HG03039 (cell line): ENCODE measurements at regions not wholly inside any gene's neighbourhood (a gene's known extent, or its start where the extent isn't known, plus 50 kb on each side); places are given as distances from the start of the nearest gene placed in this dataset.

Experiments
- ATAC-seq: cut with Tn5 transposase; IDR thresholded peaks from one replicate; pipeline ENCODE4 v1.9.1; 2021; ENCODE audit warnings: mild to moderate bottlenecking, moderate library complexity; ENCODE audit not compliant: unreplicated experiment

DNA sequence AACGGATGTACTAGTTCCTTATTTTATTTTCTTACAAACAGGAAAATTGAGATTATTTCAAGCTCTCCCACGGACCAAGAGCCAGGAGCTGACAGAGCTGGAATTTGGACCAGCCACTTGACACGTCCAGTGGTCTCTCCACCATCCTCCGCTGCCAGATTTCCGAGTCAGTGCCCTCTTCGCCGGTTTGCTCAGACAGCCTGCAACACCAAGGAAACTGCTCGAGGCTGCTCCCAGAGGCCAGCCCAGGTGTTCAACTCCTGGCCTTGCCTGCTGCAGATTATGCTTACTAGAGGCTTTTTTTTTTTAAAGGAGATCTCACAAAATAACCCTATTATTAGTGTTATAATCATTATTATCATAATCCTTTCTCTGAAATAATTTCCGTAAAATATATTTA lies 779.8 kb downstream of the RNF144A start:
- ATAC-seq = no peak

DNA sequence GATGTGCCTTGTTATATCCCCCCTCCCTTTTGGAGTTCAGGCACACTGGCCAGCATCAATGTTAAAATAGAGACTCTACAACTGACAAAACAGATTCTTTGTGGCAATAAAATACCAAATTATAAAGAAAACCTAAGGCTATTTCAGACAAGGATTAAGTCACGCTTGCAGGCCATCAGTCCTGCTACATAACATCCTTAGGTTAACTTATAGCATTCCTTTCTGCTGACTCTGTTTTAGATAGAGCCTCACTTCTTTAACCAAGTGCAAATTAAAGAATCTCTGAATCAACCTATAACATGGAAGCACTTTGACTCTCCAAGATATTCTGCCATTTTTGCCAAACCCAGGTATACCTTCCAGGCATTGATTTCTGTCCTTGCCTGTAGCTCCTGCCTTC lies 784.6 kb downstream of the RNF144A start:
- ATAC-seq = no peak

DNA sequence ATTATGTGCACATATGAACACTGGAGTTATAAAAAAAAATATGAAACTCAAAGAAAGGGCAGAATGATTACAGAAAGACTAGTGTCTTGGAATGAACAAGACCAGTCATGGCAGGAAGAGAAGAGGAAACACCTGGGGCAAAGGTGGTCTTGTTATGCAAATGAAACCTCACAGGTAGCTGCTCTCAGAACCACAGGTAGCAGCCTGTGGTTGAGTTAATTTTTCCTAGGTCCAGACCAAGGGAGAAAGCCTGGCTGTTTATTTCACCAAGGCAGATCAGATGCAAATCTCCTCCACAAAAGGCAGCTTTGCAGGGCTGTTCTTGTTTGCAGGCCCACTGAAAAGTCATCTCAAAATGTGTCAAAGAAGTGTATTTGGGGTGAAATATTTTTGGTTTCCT lies 785.8 kb downstream of the RNF144A start:
- no peak for ATAC-seq

DNA sequence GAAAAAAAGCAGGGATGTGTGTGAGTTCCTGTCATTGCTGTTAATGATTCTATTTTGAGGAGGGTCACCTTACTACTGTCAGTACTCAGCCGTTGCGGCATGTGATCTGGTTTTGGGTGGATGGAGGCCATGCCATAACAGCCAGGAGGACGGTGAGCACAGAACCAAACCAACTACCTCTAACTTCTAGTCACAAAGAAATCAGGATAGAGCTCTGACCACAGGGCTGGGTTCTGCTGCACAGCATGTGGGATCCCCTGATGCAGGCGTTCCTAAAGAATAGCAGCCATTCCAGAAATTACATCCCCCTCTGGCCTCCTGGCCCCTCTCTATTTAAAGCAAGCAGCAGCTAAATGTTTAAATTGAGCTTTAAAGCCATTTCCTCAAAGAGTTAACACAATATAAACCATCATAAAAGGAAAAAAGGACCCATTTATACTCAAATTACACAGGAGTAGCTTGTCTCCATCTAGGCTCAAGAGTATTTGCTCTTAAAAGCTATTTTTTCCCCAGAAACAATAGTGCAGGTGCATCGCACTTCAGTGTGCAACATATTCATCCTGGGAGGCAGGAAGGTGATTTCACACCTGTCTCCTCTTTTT lies 786.4 kb downstream of the RNF144A start:
- ATAC-seq = no peak

DNA sequence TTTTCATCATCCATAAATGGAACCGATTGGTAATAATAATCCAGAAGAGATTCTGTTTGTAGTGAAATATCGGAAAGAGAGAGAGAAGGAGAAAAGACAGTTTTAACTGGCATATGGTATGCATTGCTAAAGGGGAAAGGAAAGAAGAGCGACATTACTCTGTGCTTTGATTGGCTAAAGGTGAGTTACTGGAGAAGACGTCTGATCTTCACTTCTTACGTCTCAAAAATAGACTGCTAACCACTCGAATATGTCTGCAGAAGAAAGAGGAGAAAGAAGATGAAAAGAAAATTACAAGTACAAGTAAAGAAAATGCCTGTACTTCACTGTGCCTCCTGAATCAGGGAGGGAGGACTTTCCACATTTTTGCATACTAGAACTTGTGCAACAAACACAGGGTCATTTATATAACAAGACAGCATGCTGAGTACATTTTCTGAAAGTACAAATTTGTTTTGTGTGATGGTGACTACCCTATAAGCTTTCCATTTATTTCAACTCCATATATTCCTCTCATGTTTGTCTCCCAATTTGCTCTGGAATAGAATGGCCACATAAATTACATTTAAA lies 787.2 kb downstream of the RNF144A start:
- ATAC-seq = no peak

DNA sequence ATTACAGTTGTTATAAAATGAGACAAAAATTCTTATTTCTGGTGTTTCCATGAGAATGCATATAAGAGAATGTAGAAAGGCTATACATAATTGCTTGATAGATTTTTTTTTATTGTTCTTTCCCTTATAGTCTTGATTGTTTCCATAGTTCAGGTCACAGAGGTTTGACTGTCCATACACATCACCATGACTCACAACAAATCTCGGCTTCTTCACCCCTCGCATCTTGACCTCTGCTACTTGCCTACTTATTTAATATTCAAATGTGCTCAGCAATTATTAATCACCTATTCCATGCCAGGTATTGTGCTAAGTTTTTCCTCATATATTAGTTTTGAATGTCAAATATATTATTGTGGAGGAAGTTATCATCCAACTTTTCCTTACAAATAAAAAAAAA lies 789.6 kb downstream of the RNF144A start:
- ATAC-seq = no peak

DNA sequence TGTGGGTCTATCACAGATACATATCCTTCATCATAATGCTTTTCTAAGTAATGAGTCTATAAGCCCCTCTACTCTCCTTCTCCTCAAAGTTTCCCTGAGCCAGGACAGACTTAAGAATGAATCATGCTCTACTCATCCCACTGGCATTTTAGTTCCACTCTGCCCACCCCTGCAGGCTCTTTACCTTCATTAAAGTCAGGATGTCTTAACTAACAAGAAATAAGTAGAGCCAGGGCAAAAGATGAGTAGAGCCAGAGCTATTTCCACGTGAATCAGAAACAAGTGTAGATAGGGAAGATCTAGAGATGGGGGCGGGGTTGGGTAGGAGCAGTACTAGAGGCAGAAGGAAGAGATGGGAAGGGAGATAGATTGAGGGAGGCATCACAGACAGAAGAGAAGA lies 790.5 kb downstream of the RNF144A start:
- ATAC-seq = no peak

DNA sequence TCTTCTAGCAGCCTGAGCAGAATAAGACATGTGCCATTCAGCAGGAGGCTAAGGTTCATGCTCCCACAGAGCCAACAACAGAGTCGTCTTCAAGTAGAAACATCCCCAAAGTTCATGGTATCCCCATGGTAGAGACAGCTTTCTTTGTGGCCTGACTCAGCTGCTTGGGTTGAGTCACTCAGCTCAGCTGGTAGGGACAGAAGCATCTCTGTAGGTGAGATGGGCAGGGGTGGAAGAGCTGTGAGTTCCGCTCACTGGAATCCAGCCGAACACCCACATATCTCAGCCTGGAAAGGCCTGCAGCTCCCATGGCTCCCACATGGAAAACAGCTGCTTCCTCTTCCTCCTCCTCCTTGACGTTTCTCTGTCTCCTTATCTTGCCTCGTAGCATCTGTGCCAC lies 792.7 kb downstream of the RNF144A start:
- ATAC-seq = no peak

DNA sequence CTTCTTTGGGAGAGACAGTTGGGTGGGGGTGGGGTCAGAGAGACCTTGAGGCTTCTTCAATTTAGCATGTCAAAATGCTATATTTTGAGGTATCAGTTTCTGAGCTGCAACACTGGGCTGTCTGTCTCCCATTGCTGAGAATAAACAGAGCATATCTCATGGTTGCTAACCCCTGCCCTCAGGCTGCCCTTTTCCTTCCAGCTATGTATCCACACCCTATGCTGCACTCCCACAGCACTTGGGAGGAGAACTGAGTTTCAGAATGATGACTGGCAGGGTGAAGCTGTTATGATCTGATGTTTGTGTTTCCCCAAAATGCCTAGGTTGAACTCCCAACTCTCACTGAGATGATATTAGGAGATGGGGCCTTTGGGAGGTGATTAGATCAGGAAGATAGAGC lies 794.0 kb downstream of the RNF144A start:
- no peak for ATAC-seq

DNA sequence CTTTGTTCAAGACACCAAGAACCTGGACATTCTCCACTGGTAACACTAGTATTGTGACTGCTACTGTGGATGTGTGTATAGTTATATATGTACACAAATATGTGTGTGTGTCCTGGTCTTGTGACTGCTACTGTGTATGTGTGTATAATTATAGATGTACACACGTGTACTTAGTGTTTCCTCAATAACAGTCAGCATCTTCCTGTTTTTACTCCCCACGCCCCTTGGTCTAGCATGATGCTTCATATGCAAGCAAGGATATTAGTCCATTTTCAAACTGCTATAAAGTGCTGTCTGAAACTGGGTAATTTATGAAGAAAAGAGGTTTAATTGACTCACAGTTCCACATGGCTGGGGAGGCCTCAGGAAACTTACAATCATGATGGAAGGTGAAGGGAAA lies 802.7 kb downstream of the RNF144A start:
- no peak for ATAC-seq

DNA sequence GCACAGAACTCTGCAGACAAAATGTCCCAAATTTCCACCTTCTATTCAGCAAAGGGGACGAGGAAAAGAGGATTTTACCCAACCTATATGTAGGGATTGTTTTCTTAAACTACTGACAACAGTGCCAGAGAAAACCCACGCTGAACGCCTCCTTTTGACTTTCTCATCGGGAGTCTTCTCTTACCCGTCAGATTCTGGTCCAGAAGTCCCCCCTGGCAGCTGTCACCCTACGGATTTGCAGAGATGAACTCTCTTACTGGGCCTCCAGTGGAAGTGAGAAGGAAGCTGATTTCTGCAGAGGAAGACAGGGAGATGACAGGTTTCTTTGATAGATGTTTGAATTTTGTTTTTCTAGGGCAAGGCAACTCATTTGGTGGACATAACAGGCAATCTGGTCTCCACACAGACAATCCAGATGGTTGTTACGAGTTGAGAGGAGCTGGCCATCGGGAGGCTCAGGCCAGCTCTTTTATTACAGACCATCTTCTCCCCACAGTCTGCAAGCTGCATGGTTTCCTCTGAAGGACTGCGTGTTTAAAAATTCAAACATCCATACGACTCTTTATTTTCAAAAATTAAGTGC lies 804.3 kb downstream of the RNF144A start:
- ATAC-seq = no peak

DNA sequence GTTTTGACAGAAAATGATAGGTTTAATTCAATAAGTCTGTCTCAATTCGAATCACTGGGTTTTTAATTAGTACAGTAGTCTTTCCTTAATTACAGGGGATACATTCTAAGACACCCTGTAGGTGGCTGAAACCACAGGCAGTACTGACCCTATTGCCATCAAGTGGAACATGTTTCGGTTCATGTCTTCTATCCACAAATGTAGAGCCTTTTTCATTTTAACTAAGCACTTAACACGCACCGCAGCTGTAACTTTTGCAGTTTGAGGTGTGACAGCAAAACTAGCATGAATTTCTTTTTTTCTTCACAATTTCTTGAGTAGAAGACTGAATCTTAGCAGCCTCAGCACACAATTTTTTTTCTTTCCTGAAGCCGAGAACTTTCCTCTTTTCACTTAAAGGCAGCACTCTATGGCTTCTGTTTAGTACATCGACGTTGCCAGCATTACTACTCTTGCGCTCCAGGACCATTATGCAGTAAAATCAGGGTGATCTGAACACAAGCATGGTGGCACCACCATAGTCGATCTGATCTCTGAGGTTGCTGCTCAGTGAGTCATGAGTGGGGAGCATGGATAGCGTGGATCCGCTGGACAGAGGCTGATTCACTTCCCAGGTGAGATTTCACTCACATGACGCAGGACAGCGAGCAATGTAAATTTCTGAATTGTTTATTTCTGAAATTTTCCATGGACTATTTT lies 805.1 kb downstream of the RNF144A start:
- no peak for ATAC-seq

DNA sequence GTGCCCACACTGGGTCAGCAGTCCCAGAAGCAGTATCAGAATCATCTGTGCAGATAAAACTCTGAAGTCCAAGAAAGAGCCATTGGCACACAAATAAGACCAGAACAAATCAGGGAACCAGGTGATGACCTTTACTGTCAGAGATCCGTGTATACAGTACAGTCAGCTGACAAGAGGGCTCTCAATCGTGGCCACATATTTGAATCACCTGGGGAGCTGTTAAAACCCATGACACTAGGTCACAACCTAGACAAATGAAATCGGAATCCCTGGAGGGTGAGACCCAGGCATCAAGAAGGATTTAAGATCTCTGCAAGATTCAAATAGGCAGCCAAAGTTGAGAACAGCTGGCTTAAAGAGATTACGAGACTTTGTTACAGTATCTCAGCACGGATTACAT lies 807.1 kb downstream of the RNF144A start:
- no peak for ATAC-seq

DNA sequence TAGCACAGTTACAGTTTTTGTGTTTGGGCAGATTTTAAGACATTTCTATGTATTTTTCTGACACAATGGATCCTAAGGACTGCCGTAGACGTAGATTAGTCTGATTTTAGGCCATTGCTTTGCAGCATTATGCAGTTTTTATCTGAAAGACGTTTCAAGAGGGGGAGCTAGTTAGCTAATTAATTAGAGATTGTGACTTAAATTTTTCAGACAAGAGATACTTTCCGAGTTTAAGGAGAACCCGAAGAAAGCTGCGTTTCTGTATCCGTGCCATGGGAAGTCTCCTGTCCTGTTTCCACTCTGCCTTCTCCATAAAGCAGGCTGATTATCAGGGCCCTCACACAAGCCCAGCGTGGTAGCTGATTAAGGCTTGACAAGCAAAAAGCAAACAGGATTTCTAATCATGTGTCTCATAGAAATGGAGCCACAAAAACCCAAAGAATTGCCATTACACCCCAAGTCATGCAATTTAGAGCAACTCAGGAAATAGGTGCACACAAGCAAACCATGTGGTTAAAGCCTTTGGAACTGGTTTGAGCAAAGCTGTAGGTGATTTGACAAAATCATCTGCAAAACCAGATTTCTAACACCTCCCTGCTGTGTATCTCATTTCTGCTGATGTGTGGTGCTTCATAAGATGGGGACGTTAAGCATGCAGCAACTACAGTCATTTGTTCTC lies 808.1 kb downstream of the RNF144A start:
- ATAC-seq = no peak

DNA sequence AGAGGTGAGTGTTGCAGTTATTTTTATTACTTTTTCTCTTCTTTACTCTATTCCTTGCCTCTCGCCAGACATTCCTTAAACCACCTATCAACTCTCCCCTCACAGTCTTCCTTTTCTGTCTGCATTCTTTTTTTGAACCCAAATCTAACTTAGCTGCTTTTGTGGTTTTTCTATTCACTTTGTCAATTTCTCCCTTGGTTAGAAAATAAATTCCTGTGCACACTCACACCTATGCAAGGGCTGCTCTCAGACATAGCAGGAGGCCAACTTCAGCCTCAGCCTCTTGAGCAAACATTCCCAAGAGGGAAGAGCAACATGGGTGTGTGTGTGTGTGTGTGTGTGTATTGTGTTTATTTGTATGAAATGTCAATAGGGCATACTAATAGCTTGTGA lies 808.6 kb downstream of the RNF144A start:
- ATAC-seq = no peak

DNA sequence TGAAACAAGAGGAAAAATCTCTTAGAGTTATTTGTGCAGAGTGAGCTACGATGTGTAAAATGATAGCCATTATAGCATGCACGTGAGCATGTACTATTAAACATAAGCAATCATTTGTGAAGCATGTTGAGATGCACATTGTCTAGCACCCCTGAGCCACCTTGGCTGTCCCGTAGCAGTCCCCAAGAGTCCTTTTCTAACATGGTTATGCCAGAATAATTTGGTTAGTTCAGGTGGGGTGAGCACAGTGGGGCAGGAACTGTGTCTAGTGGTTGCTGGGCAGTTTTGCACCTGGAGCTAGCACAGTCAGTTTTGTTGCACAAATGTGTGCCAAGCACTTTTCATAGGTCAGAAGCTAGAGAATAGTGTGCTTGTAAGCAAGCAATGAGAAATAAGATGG lies 809.8 kb downstream of the RNF144A start:
- ATAC-seq = no peak

DNA sequence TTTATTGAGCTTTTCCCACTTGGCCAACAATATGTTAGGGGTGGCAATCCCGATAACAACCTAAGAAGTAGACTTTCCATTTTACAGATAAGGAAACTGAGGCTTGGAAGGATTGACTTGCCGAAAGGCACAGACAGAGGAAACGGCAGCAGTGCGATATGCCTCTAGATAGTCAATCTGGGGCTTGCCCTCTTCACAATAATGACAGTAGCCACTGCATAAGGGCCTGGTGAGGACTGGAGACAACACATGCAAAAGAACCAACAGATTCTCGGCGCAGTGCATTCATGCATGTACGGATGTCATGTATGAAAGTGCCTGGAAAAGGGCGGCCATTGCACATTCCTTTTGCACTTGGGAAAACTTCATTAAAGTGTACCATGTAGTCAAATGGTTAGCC lies 811.2 kb downstream of the RNF144A start:
- ATAC-seq = no peak

DNA sequence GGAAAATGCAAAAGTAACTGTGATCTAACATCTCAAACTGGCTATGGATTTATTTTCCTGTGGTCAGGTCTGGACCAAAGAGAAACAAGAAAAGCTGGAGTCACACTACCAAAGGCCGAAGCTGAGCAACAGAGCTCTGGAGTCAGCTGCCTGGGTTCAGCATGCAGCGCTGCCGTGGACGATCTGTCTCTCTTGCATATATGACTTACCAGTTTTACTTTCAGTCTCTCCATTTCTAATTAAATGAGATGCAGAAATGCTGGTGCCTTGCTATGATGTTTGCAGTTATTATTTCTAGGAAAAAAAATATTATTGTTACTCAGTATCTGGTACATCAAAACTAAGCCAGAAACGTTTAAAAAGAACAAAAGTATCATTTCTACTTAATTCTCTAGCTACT lies 813.2 kb downstream of the RNF144A start:
- ATAC-seq = no peak

DNA sequence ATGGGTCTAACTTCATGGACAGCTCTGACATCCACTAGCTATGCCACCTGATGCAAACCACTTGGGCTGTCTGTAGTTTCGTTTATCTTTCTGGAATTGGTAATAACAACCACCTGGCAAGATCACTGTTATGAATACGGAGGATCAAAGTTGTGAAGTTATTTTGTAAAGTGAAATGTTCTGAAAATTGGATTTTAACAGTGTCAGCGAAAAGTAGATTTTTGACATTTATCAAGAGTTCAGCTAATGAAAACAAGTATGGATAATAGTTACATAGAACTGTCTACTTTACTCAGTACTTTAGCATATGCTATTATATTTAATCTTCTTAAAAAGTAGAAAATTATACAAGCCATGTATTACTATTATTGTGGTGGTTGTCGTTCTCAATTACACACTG lies 813.8 kb downstream of the RNF144A start:
- ATAC-seq = no peak

DNA sequence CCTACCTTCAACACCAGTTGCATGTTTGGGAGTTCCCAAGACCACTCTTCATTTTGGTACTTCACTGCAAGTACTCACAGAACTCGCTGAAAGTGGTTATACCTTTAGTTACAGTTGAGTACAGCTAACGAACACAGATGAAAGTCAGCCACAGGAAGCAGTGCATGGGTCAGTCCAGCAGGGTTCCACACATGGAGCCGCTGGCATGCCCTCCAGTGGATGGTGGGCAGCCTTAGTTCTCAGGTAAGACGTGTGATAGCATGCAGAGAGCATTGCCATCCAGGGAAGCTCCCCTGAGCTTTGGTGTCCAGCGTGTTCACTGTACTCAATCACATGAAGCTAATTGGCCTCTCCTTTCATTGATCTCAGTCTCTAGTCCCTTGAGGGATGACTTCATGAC lies 815.3 kb downstream of the RNF144A start:
- ATAC-seq = no peak

DNA sequence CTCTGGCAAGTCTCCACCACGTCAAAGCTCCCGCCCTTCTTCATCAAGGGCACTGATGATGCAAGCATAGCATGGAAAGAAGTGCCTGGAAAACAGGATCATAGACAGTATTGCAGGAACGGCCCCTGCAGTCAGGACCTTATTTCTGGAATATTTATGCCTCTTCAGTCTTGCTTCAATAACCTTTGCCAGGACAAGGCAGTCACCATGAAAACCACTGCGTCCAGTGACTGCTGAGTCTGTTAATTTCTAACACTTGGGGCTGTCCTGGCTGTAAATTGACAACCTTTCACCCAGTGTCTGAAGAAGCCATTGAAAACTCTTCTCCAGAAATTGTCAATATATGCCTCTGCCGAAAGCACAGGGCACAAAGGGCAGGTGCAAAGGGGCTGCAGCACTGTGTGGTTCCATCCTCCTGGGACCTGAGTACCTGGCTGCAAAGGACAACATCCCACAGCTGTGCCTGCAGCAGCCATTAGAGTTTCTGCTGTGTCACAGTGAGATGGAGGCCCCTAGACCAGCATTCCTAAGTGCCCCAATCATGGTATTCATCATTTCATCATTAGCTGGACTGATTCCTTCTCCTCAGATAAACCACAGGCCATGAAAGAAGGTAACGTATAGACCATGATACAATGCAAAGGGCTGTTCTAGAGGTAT lies 819.6 kb downstream of the RNF144A start:
- ATAC-seq = no peak
